Thyroid gland (tissue), 4 donors: ENCODE measurements at regions not wholly inside any gene's neighbourhood (a gene's known extent, or its start where the extent isn't known, plus 50 kb on each side); places are given as distances from the start of the nearest gene placed in this dataset.

Source experiments
- CTCF ChIP-seq, 6 experiments: fragments of 200-600 bp in 3 of 6; fragments of 450-650 bp in 3 of 6; sonication (generic) in 3 of 6; IDR thresholded peaks; one replicate each; pipeline ENCODE4 v1.5.1; 2016 to 2019; ENCODE audit warnings: antibody characterized with exemption in 6 of 6, mild to moderate bottlenecking in 2 of 6, inconsistent platforms in 1 of 6, moderate library complexity in 1 of 6
- POLR2A ChIP-seq, 2 donors: fragments of 450-650 bp; IDR thresholded peaks; one replicate each; pipeline ENCODE4 v1.6.1; 2017; ENCODE audit warnings: antibody characterized with exemption in 2 of 2, mild to moderate bottlenecking in 2 of 2, moderate library complexity in 1 of 2

GRCh38 chr2:158732573-158733429 lies 62.3 kb upstream of the DAPL1 start:
- TF ChIP-seq CTCF (IDR thresholded peaks at IDR 0.05) (no peak), POLR2A (IDR thresholded peaks at IDR 0.05) (no peak)
